A673 (cell line): ENCODE measurements at regions not wholly inside any gene's neighbourhood (a gene's known extent, or its start where the extent isn't known, plus 50 kb on each side); places are given as distances from the start of the nearest gene placed in this dataset.

ENCODE experiments used
- BruUV-seq: library from RNA; stranded (reverse); fragments of 400-500 nt; replicated peaks from 2 replicates; lab custom pipeline; 2021; lab: Mats Ljungman, UMichigan
- CTCF ChIA-PET: fragments of 300-600 bp; sonication (Branson Sonifier 250); formaldehyde crosslinking; loops from one replicate; lab custom pipeline; 2022; ENCODE audit warnings: antibody characterized with exemption; lab: Charles Lee
- POLR2A ChIA-PET: fragments of 300-600 bp; sonication (Branson Sonifier 250); formaldehyde crosslinking; loops from one replicate; lab custom pipeline; 2022; ENCODE audit warnings: antibody characterized with exemption; ENCODE audit not compliant: low non-redundant PET; lab: Charles Lee
- DNase-seq: peaks from one replicate; pipeline ENCODE4 v3.0.0-alpha.2; 2015; ENCODE audit warnings: low spot score
- H3K27ac ChIP-seq: fragments of 200-600 bp; sonication (generic); 2 replicates; pipeline ENCODE4 v1.5.1; 2016; ENCODE audit warnings: mixed run types, low read depth, mild to moderate bottlenecking, mixed read lengths, antibody characterized with exemption, low read length; ENCODE audit not compliant: poor library complexity, severe bottlenecking
- H3K27me3 ChIP-seq: fragments of 200-600 bp; sonication (generic); replicated peaks from 2 replicates; pipeline ENCODE4 v1.6.1; 2017; ENCODE audit warnings: mixed run types, low read depth, mild to moderate bottlenecking, mixed read lengths, antibody characterized with exemption, low read length; ENCODE audit not compliant: insufficient read depth, poor library complexity
- H3K36me3 ChIP-seq: fragments of 200-600 bp; sonication (generic); 2 replicates; pipeline ENCODE4 v1.6.1; 2016; ENCODE audit warnings: mixed run types, mild to moderate bottlenecking, mixed read lengths, antibody characterized with exemption, low read length; ENCODE audit not compliant: insufficient read depth, poor library complexity, severe bottlenecking
- H3K4me1 ChIP-seq: fragments of 200-600 bp; sonication (generic); 2 replicates; pipeline ENCODE4 v1.6.1; 2017; ENCODE audit warnings: mixed run types, mild to moderate bottlenecking, mixed read lengths, antibody characterized with exemption, low read length; ENCODE audit not compliant: insufficient read depth, poor library complexity, severe bottlenecking
- H3K4me3 ChIP-seq: fragments of 200-600 bp; sonication (generic); 2 replicates; pipeline ENCODE4 v1.5.1; 2016; ENCODE audit warnings: low read depth, mixed run types, mild to moderate bottlenecking, mixed read lengths, low read length; ENCODE audit not compliant: poor library complexity, severe bottlenecking
- H3K9me3 ChIP-seq: fragments of 200-600 bp; sonication (generic); 2 replicates; pipeline ENCODE4 v1.6.1; 2016; ENCODE audit warnings: mixed run types, low read depth, mild to moderate bottlenecking, mixed read lengths, antibody characterized with exemption, low read length; ENCODE audit not compliant: poor library complexity, severe bottlenecking
- EZH2 ChIP-seq: fragments of 200-600 bp; sonication (generic); IDR thresholded peaks from 2 replicates; pipeline ENCODE4 v1.6.1; 2017; ENCODE audit warnings: borderline replicate concordance, low read depth, mild to moderate bottlenecking, mixed read lengths, antibody characterized with exemption, low read length; ENCODE audit not compliant: poor library complexity, severe bottlenecking
- intact Hi-C: fragments of 100-400 bp; cut with micrococcal nuclease; formaldehyde crosslinking; loops from one replicate; pipeline ENCODE4 v1.10.0; 2022; ENCODE audit not compliant: unreplicated experiment
- TF ChIP-seq, protein P1 (sequence below): fragments of 300-800, 200-600 bp; sonication (generic); conservative IDR thresholded peaks from 2 replicates; pipeline ENCODE4 v1.5.1; 2017; ENCODE audit warnings: low read depth, mild to moderate bottlenecking, antibody characterized with exemption, low read length, moderate library complexity, mixed read lengths

GRCh38 chr9:81079055-81079454 is 610.3 kb downstream of the TLE1 start:
- ChIA-PET CTCF (no interaction called here), POLR2A (interaction anchor here (0.6 kb wide), 1 partner anchor 25 kb away, joined by 4 read pairs; no protein-coding TSS in a partner anchor)
- no peak overlapping the region for H3K4me3 ChIP-seq
- BruUV-seq, result no TSS peak
- no peaks in the 10 kb centered on the region for H3K9me3 ChIP-seq
- no peaks in the 10 kb centered on the region for H3K4me1 ChIP-seq
- H3K27ac ChIP-seq, result no peak overlapping the region
- H3K27me3 ChIP-seq, result no peaks in the 10 kb centered on the region
- TF ChIP-seq EZH2, result no peak
- TF ChIP-seq, protein P1, sequence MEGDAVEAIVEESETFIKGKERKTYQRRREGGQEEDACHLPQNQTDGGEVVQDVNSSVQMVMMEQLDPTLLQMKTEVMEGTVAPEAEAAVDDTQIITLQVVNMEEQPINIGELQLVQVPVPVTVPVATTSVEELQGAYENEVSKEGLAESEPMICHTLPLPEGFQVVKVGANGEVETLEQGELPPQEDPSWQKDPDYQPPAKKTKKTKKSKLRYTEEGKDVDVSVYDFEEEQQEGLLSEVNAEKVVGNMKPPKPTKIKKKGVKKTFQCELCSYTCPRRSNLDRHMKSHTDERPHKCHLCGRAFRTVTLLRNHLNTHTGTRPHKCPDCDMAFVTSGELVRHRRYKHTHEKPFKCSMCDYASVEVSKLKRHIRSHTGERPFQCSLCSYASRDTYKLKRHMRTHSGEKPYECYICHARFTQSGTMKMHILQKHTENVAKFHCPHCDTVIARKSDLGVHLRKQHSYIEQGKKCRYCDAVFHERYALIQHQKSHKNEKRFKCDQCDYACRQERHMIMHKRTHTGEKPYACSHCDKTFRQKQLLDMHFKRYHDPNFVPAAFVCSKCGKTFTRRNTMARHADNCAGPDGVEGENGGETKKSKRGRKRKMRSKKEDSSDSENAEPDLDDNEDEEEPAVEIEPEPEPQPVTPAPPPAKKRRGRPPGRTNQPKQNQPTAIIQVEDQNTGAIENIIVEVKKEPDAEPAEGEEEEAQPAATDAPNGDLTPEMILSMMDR, result no peak
- intact Hi-C loops, result no loop called here
- DNase-seq, result no peak
- H3K36me3 ChIP-seq, result no peaks in the 10 kb centered on the region

DNA sequence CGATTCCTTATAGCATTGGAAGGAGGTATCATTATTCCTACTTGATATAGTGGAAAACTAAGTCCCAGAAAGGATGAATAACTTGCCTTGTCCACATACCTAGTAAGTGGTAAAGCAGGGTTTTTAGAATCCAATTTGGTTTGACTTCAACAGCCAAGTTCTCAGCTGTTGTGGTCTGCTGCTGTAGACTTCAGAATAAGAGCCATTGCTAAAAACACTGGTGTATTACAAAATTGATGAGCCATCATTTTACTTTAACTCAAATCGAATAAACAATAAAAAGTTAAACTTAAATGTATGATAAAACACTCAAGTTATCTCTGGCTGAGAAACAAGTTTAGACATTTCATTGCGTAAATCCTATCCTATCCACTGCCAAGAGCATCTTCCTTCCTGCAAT is 610.8 kb downstream of the TLE1 start:
- no peak overlapping the region for H3K27ac ChIP-seq
- ChIA-PET POLR2A (no interaction called here), CTCF (no interaction called here)
- no peaks in the 10 kb centered on the region for H3K9me3 ChIP-seq
- DNase-seq, result no peak
- no peaks in the 10 kb centered on the region for H3K27me3 ChIP-seq
- H3K36me3 ChIP-seq, result no peaks in the 10 kb centered on the region
- H3K4me3 ChIP-seq, result no peak overlapping the region
- intact Hi-C loops, result no loop called here
- no peaks in the 10 kb centered on the region for H3K4me1 ChIP-seq
- TF ChIP-seq, protein P1, result no peak
- no peak for TF ChIP-seq EZH2
- no TSS peak for BruUV-seq

DNA sequence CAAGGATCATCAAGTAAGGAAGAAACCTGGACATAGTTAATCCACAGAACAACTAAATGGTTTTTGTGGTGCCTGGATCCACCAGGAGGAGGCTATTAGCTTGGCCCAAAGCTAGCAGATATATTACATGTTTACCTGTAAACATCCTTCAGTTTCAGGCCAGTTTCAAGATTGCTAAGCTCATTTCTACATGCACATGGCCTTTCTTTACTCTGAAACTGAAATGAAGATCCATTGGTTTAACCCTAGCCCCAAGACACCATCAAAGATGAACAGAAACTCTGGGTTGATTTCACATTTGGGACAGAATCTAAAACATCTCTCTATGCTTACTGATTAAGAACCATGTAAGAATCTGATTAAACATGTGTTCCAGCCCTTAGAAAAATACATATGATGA is 611.8 kb downstream of the TLE1 start:
- BruUV-seq, result no TSS peak
- intact Hi-C loops, result no loop called here
- ChIA-PET POLR2A (no interaction called here), CTCF (no interaction called here)
- no peaks in the 10 kb centered on the region for H3K36me3 ChIP-seq
- H3K4me3 ChIP-seq, result no peak overlapping the region
- no peaks in the 10 kb centered on the region for H3K9me3 ChIP-seq
- no peaks in the 10 kb centered on the region for H3K4me1 ChIP-seq
- no peak overlapping the region for H3K27ac ChIP-seq
- H3K27me3 ChIP-seq, result no peaks in the 10 kb centered on the region
- TF ChIP-seq, protein P1, result no peak
- TF ChIP-seq EZH2, result no peak
- DNase-seq, result no peak
